ENCODE measurements at regions not wholly inside any gene's neighbourhood (a gene's known extent, or its start where the extent isn't known, plus 50 kb on each side); places are given as distances from the start of the nearest gene placed in this dataset.

DNA sequence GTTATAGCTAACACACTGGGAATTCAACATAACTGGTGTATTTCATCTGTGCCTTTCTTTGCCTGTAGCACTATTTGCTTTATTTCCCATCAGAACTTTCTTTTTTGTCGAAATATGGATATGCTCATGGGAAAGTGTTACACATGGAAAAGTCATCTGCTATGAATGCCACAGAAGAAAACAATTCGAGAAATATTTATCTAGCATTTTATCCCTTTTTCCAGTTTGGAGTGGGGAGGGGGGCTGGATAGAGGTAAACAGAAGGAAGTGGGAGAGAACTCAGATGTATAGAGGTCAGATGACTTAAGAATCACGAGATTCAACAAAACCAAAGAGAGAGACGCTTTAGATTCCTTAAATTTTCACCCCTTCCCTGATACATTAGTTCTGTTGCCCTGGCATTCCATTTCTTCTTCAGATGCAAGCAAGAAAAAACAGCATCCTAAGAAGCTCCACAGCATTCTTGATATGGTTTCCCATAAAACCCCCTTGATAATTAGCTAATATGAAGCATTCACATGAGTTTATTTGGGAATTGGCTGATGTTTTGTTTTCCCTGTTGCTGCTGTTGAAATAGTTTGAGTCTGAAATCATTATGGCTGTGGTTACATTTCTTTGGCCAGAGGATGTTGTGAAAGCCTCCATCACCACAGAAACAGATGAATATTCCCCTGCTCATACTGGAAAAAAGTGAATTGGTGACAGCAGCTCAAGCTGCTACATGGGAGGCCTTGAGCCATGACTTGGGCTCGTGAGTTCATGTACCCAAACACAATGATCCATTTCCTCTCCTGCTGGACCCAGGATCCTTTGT lies 335.8 kb upstream of the DAB2 start:
- peak; percentile 88 for DNase-seq (ENCODE audit: low read depth)

- no peak for DNase-seq (ENCODE audit: low read depth)
Measured at GRCh38 chr5:39759701-39760100, 334.9 kb upstream of the DAB2 start.

DNA sequence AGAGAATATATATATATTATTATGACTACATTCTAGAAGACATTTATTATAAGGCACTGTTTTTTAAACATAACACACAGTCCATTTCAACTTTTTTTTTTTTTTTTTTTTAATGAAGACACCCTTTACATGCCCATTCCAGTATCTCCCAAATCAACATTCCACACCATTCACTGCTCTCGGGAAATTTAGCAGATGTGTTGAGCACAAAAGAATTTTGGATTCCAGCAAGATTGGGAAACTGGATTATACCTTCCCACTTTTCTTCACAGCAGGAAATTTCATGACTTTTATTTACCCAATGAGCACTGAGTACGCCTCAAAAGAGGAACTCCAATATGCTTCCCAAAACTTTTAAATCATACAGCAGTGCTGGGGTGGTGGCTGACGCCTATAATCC lies 333.6 kb upstream of the DAB2 start:
- DNase-seq (ENCODE audit: low read depth), result no peak

- peak; percentile 66 for DNase-seq (ENCODE audit: low read depth)
Measured at GRCh38 chr5:39757131-39757530, 332.4 kb upstream of the DAB2 start.

GRCh38 chr5:39755986-39756385 lies 331.2 kb upstream of the DAB2 start:
- DNase-seq (ENCODE audit: low read depth), result peak; percentile 89

- no peak for DNase-seq (ENCODE audit: low read depth)
Measured at GRCh38 chr5:39755452-39755851, 330.7 kb upstream of the DAB2 start.

- peak; percentile 26 for DNase-seq (ENCODE audit: low read depth)
Measured at GRCh38 chr5:39753747-39754146, 329.0 kb upstream of the DAB2 start.

- DNase-seq (ENCODE audit: low read depth), result no peak
Measured at GRCh38 chr5:39750661-39751060, 325.9 kb upstream of the DAB2 start.

DNA sequence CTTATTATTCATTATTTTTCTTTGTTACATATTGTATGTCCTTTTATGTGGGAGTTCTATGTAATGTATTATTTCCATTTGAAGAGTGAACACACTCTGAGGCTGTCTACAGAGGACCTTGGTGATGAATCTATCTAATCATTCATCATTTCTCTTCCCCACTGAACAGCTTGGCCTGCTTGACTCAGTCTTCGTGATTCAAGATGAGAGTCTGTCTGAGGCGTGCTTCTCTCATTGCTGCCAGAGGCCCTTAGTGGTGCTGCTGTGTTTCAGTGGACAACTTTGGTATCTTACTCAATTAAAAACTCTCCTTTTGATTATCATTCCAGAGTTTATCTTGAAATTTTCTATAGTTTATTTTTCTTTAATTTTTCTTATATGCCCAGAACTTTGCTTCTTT lies 318.1 kb upstream of the DAB2 start:
- no peak for DNase-seq (ENCODE audit: low read depth)

- DNase-seq (ENCODE audit: low read depth), result no peak
Measured at GRCh38 chr5:39740404-39740803, 315.6 kb upstream of the DAB2 start.

DNA sequence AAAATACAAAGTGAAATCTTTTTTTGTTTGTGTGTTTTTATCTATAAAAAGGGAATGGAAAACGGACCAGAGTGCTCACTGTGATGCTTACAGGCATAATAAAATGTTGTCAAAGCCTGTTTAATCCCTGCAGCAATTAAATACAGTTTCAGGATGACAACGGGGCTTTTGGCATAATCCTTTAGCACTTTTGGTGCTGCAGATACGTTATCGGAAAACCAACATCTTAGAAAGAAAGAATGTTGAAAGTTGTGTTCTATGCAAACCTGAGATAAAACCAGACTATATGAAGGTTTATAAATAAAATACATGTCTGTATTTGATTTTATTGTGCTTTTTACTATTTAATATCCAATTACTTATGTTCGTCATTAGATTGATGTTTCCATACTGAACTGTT lies 307.4 kb upstream of the DAB2 start:
- no peak for DNase-seq (ENCODE audit: low read depth)

- no peak for DNase-seq (ENCODE audit: low read depth)
Measured at GRCh38 chr5:39730699-39731098, 305.9 kb upstream of the DAB2 start.

GRCh38 chr5:39730006-39730405 lies 305.2 kb upstream of the DAB2 start:
- DNase-seq (ENCODE audit: low read depth), result peak; percentile 46

GRCh38 chr5:39726467-39726866 lies 301.7 kb upstream of the DAB2 start:
- no peak for DNase-seq (ENCODE audit: low read depth)

DNA sequence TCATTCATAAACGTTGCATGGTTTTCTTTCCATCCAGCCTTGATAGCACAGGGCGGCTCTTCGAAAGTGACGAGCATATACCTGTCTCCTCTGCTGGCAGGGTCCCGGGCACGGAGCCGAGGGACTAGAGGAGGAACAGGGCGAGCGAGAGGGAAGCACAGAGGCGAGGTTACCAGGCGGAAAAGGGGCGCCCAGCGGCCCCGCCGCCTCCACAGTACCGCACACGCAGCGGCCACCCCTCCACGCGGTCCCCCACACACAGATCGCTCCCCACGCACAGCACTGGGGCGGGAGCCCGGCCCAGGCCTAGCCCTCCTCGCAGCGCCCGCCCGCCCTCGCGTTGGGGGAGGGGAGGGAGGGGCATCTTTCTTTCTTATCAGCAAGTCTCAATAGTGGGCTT lies 296.6 kb upstream of the DAB2 start:
- DNase-seq (ENCODE audit: low read depth), result no peak

DNA sequence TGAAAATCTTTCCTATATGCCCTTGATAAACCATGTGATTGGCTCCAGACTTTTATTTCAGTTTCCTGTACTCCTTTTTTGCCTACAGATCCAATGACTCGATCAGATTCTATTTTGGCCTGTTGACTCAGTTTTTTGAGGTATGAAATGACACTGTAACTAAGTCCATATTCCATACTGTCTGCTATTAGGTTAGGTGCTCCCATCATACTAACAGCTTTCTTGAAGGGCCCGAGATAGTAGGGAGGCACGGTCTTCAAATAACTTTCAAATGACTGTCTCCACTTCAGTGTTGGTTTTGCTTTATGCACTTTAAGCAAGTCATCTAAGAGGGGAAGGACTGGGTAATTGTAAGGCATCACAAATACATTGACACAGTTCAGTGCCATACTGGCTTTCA lies 295.4 kb upstream of the DAB2 start:
- no peak for DNase-seq (ENCODE audit: low read depth)

DNA sequence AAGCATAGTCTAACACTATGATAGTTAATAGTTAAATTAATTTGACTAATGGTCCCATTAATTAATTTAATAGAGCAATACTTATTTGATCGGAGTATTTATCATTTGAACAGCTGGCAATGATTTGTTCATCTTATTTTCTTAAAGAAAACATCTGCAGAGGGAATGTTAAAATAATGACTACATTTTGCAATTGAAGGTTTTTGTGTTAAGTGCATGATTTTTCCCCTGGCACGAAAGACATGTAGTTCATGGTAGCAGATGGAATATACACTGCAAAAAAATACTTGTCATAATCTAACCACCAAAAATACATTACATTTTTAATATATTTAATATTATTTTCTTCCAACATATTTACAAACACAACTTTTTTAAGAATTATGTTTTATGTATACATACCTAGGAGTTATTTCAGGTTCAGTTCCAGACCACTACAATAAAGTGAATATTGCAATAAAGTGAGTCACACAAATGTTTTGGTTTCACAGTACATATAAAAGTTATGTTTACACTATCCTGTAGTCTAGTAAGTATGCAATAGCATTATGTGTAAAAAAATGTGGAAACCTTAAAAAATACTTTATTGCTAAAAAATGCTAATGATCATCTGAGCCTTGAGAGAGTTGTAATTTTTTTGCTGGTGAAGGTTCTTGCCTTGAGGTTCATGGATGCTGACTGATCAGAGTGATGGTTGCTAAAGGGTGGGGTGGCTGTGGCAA lies 292.6 kb upstream of the DAB2 start:
- DNase-seq (ENCODE audit: low read depth), result no peak

DNA sequence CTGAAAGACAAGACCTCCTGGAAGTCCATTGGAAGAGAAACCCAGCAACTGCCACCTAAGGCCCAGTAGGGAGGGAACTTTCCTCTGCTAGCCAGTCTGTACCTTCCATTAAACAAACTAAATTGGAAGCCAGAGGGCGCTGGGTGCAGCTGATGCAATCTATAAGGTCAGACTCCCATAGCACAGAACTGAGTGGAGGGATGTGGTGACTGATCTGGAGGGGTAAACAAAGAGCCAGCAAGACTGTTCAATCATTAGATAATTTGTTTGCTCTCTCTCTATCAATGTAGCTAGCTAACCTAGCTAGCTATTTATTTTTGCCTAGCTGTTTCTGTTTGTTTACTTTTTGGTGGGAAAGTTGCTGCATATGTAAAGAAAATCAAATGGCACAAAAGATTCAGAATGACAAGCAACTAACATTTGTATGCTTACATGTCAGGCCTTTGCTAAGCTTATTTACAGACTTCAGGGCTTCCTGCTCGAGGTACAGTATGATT lies 291.8 kb upstream of the DAB2 start:
- peak; percentile 58 for DNase-seq (ENCODE audit: low read depth)

DNA sequence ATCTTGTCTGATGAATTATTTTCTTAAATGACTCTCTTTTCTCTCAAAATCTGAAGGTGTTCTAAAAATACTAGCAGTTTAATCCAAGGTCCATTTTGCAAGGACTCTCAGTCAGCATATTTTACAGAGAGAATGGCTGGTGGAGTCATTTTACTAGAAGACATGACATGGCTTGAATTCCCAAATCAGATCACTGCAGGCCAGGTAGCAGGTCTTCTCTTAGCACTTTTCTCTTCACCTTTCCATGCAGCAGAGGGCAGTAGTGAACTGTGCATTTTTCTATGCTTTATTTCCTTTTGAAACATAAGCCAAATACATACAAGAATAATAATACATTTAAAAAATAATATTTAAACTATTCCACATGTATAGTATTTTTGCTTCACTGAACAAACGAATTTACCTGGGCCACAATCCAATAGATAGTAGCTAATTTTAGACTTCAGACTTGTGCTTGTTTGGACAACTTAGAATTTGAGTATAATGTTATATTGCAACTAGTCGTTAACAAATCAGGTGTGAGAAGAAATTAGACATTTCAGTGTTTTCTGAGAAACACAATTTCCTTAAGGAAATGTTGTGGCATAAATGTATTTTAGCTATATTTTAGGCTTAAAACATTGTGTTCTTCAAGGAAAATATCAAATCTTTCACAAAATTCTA lies 289.4 kb upstream of the DAB2 start:
- peak; percentile 42 for DNase-seq (ENCODE audit: low read depth)

GRCh38 chr5:39713250-39713916 lies 288.6 kb upstream of the DAB2 start:
- DNase-seq (ENCODE audit: low read depth), result peak; percentile 42

DNA sequence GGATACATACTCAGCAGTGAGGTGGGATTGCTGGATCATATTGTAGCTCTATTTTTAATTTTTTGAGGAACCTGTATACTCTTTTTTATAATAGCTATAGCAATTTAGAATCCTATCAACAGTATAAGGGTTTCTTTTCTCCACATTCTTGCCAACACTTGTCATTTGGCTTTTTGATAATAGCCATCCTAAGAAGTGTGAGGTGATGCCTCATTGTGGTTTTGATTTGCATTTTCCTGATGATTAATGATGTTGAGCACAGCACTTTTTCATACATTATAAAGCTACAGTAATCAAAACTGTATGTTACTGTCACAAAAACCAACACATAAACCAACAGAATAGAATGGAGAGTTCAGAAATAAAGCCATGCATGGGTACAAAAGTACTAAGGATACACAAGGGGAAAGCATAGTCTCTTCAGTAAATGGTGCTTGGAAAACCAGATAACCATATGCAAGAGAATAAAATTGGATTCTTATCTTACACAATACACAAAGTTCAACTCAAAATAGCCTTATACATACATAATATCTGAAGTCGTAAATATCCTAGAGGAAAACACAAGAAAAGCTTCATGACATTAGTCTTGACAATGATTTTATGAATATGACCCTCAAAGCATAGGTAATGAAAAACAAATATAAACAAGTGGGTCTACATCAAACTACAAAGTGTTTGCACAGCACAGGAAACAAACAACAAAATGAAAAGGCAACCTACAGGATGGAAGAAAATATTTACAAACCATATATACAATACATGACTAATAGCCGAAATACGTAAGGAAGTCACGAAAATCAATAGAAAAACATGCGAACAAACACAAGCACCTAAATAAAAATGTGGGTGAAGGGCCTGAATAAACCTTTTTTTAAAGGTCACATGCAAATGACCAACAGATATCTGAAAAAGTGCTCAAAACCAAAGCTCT lies 287.8 kb upstream of the DAB2 start:
- DNase-seq (ENCODE audit: low read depth), result no peak
